Keratinocyte (primary cell): ENCODE measurements at regions not wholly inside any gene's neighbourhood (a gene's known extent, or its start where the extent isn't known, plus 50 kb on each side); places are given as distances from the start of the nearest gene placed in this dataset.

Experiments used
- DNase-seq: peaks from one replicate; pipeline ENCODE4 v3.0.0-alpha.2; 2011; ENCODE audit warnings: low read depth, missing footprints, low spot score
- FAIRE-seq: peaks from 2 replicates; lab custom pipeline; 2011; peaks lifted over from hg19 to GRCh38; lab: Jason Lieb, UNC
- H2AFZ ChIP-seq: 2 replicates; pipeline ENCODE4 v1.6.0; 2012; ENCODE audit warnings: low read length, control low read depth, inconsistent platforms; ENCODE audit not compliant: control insufficient read depth
- H3K27ac ChIP-seq: 2 replicates; pipeline ENCODE4 v1.5.1; 2011; ENCODE audit warnings: low read length; ENCODE audit not compliant: control insufficient read depth, insufficient read depth
- H3K27me3 ChIP-seq: 3 replicates; pipeline ENCODE4 v1.6.0; 2011; ENCODE audit warnings: low read length; ENCODE audit not compliant: control insufficient read depth, insufficient read depth; ENCODE audit errors: extremely low read depth
- H3K36me3 ChIP-seq, 2 experiments: 2 replicates in 1 of 2; 3 replicates in 1 of 2; pipeline ENCODE4 v1.5.1; 2011; ENCODE audit warnings: low read length in 2 of 2, mild to moderate bottlenecking in 1 of 2; ENCODE audit not compliant: control insufficient read depth in 2 of 2, insufficient read depth in 2 of 2; ENCODE audit errors: extremely low read depth in 1 of 2
- H3K4me1 ChIP-seq: 3 replicates; pipeline ENCODE4 v1.5.1; 2011; ENCODE audit warnings: low read length; ENCODE audit not compliant: control insufficient read depth, insufficient read depth; ENCODE audit errors: extremely low read depth
- H3K4me2 ChIP-seq: 3 replicates; pipeline ENCODE4 v1.6.0; 2011; ENCODE audit warnings: low read depth, low read length; ENCODE audit not compliant: control insufficient read depth, insufficient read depth; ENCODE audit errors: extremely low read depth
- H3K4me3 ChIP-seq, 3 experiments: fragments of 200-600 bp in 1 of 3; sonication (generic) in 1 of 3; 2 replicates in 2 of 3; 3 replicates in 1 of 3; pipeline ENCODE4 v1.5.1; 2011 to 2016; ENCODE audit warnings: low read length in 3 of 3, mild to moderate bottlenecking in 3 of 3, control low read depth in 2 of 3, inconsistent platforms in 1 of 3, low read depth in 1 of 3, mixed read lengths in 1 of 3, mixed run types in 1 of 3, moderate library complexity in 1 of 3; ENCODE audit not compliant: control insufficient read depth in 2 of 3, insufficient read depth in 2 of 3; ENCODE audit errors: extremely low read depth in 1 of 3
- H3K79me2 ChIP-seq: 2 replicates; pipeline ENCODE4 v1.6.0; 2012; ENCODE audit warnings: low read length; ENCODE audit not compliant: control insufficient read depth, insufficient read depth
- H3K9ac ChIP-seq: 3 replicates; pipeline ENCODE4 v1.6.0; 2011; ENCODE audit warnings: low read length; ENCODE audit not compliant: control insufficient read depth, insufficient read depth; ENCODE audit errors: extremely low read depth
- H3K9me1 ChIP-seq: 3 replicates; pipeline ENCODE4 v1.6.0; 2011; ENCODE audit warnings: low read length; ENCODE audit not compliant: control insufficient read depth, insufficient read depth; ENCODE audit errors: extremely low read depth
- H3K9me3 ChIP-seq: 2 replicates; pipeline ENCODE4 v1.5.1; 2012; ENCODE audit warnings: low read depth, low read length; ENCODE audit not compliant: control insufficient read depth
- H4K20me1 ChIP-seq: 3 replicates; pipeline ENCODE4 v1.6.0; 2011; ENCODE audit warnings: low read length; ENCODE audit not compliant: control insufficient read depth, insufficient read depth; ENCODE audit errors: extremely low read depth
- EZH2 ChIP-seq: IDR thresholded peaks from one replicate; pipeline ENCODE4 v1.6.1; 2012; ENCODE audit warnings: inconsistent platforms, mild to moderate bottlenecking, low read length, moderate library complexity
- dilution Hi-C: fragments of 300-500 bp; cut with MboI; formaldehyde crosslinking; loops from one replicate; pipeline ENCODE4 v1.7.0; 2020; ENCODE audit warnings: low sequenced_read_pairs; ENCODE audit not compliant: extremely low pct_ligation_motif_present
- TF ChIP-seq, protein P1 (sequence below), 3 experiments: IDR thresholded peaks in 1 of 3; conservative IDR thresholded peaks in 1 of 3; optimal IDR thresholded peaks in 1 of 3; 2 replicates in 2 of 3; 3 replicates in 1 of 3; pipeline versions ENCODE3 to v1.5.1; 2011; ENCODE audit warnings: low read length in 3 of 3, mild to moderate bottlenecking in 3 of 3, moderate library complexity in 2 of 3, control low read depth in 1 of 3, inconsistent platforms in 1 of 3; ENCODE audit not compliant: insufficient read depth in 2 of 3; ENCODE audit errors: extremely low read depth in 1 of 3

DNA sequence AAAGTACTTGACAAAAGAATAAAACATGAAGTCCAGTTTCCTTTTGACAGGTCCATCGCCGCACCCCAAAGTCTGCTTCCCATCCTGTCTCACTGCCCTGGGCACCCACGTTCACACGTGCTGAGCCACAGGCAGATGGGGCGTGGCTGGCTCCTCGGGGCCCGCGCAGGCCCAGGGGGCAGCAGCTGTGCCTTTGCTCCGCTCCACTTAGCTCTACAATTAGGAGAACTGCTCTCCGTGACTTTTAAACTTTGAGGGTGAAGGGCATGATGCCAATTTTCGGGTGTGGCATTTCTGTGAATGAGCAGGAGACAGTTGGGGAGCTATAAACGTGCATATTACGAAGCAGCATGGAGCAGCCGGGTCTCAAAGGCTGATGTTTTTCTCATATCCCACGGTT, 152.4 kb downstream of the TDRD15 start:
- FAIRE-seq (no peak), DNase-seq (no peak)
- Histone ChIP-seq H3K9me3 (no peaks in the 10 kb centered on the region), H3K4me2 (no peak overlapping the region), H3K27ac (no peak overlapping the region), H3K4me3 (no peak overlapping the region), H3K36me3 (no peaks in the 10 kb centered on the region), H4K20me1 (no peaks in the 10 kb centered on the region), H2AFZ (no peak overlapping the region), H3K9me1 (no peaks in the 10 kb centered on the region), H3K4me1 (peaks cover 2% of the 10 kb centered on the region), H3K27me3 (no peaks in the 10 kb centered on the region), H3K79me2 (no peaks in the 10 kb centered on the region), H3K9ac (no peak overlapping the region)
- TF ChIP-seq EZH2 = no peak
- TF ChIP-seq, protein P1, sequence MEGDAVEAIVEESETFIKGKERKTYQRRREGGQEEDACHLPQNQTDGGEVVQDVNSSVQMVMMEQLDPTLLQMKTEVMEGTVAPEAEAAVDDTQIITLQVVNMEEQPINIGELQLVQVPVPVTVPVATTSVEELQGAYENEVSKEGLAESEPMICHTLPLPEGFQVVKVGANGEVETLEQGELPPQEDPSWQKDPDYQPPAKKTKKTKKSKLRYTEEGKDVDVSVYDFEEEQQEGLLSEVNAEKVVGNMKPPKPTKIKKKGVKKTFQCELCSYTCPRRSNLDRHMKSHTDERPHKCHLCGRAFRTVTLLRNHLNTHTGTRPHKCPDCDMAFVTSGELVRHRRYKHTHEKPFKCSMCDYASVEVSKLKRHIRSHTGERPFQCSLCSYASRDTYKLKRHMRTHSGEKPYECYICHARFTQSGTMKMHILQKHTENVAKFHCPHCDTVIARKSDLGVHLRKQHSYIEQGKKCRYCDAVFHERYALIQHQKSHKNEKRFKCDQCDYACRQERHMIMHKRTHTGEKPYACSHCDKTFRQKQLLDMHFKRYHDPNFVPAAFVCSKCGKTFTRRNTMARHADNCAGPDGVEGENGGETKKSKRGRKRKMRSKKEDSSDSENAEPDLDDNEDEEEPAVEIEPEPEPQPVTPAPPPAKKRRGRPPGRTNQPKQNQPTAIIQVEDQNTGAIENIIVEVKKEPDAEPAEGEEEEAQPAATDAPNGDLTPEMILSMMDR (optimal IDR thresholded peaks at IDR 0.05 in 1 of 3, IDR thresholded peaks at IDR 0.05 in 1 of 3, conservative IDR thresholded peaks at IDR 0.05 in 1 of 3; ENCODE audit: extremely low read depth in 1 of 3, insufficient read depth in 2 of 3, low read length in 3 of 3) = no peak
- dilution Hi-C loops = no loop called here

DNA sequence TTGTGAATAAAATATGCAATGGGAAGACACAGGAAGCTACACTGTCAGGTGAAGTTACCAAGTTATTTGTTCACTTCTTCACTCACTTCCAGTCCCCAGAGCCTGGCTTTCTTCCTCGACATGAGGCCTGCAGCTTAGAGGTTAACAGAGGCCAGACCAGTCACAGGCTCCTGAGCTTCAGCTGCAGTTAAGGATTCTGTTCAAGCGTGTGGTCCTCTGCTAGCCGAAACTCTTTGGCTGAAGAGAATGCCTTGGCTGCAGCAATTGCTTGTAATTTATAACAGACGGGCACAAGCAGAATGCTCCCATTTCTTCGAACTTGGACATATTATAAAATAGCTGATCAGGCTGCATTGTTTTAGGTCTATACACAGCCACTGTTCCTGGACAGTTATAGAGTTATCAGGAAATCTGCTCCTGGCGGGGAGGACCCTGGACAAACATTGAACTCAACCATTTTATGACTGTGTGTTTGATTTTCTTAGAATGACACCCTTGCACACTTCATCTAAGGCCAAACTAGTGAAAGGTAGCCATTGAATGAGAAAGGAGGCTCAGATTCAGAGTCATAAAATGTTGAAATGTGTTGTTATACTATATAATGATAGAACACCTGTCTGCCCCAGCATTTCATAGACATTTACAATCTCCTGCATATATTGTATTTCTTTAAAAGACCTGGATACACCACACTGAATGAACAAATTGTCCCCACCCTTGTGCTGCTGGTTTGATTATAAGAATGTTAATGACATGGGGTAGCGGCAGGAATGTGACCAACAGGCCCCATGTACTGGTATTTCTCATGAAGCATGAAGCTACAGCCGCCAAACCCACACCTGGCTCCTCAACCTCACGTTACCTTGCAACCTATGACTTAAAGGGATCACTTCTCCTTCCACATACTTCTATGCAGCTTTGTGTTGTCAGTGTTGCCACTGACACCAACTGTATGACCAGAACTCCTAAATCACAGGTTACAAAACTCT, 153.6 kb downstream of the TDRD15 start:
- H3K4me2 ChIP-seq = no peak overlapping the region
- H3K79me2 ChIP-seq = no peaks in the 10 kb centered on the region
- H3K9ac ChIP-seq = no peak overlapping the region
- H3K9me1 ChIP-seq = no peaks in the 10 kb centered on the region
- no peak overlapping the region for H2AFZ ChIP-seq
- FAIRE-seq (no peak), DNase-seq (no peak)
- dilution Hi-C loops = no loop called here
- H3K4me1 ChIP-seq = peaks cover 5% of the 10 kb centered on the region
- TF ChIP-seq, protein P1 (optimal IDR thresholded peaks at IDR 0.05 in 1 of 3, IDR thresholded peaks at IDR 0.05 in 1 of 3, conservative IDR thresholded peaks at IDR 0.05 in 1 of 3; ENCODE audit: extremely low read depth in 1 of 3, insufficient read depth in 2 of 3, low read length in 3 of 3) = no peak
- no peak for TF ChIP-seq EZH2
- no peaks in the 10 kb centered on the region for H3K9me3 ChIP-seq
- H3K27ac ChIP-seq = no peak overlapping the region
- H3K4me3 ChIP-seq = no peak overlapping the region
- H4K20me1 ChIP-seq = no peaks in the 10 kb centered on the region
- H3K36me3 ChIP-seq = no peaks in the 10 kb centered on the region
- no peaks in the 10 kb centered on the region for H3K27me3 ChIP-seq
